ENCODE measurements at regions not wholly inside any gene's neighbourhood (a gene's known extent, or its start where the extent isn't known, plus 50 kb on each side); places are given as distances from the start of the nearest gene placed in this dataset.
"Not testable (repeated sequence)": the region's sequence is repeated elsewhere in the genome, so short reads cannot be mapped to it uniquely, and the experiment has no call there.

DNA sequence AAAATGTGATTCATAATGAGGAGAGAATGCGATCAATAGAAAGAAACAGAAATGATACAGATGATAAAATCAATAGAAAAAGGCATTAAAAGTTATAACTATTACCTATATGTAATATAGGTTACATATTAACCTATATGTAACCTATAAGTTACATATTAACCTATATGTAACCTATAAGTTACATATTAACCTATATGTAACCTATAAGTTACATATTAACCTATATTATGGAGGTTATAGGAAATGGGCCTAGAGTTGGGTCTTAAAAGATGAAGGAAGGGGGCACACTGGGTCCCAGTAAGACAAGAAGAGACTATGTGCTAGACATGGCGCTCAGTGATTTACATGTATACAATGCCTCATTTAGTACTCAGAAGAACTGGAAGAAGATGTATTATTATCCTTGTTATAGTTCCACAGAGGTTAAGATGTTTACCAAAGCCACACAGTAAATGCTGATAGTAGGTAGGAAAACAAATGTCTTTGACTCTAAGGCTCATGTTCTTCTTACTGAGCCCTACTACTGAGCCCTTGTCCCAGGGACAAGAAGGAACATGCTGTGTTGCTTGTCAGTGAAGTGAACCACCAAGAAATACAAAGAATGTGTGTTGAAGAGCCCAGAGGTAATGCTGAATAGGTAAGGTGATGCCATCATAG lies 444.6 kb upstream of the PLXNA2 start:
- DNase-seq = no peak
- Mint-ChIP-seq H3K27ac (no peak overlapping the region), H3K27me3 (peaks cover 7 to 40% (median 19%) of the 10 kb centered on the region in 5 donors), H3K9me3 (peaks cover 0 to 8% (median 0%) of the 10 kb centered on the region in 9 donors), H3K4me1 (no peaks in the 10 kb centered on the region), H3K36me3 (no peaks in the 10 kb centered on the region), H3K4me3 (no peak overlapping the region)
- no peak for ATAC-seq
- POLR2A ChIA-PET = no interaction called here

DNA sequence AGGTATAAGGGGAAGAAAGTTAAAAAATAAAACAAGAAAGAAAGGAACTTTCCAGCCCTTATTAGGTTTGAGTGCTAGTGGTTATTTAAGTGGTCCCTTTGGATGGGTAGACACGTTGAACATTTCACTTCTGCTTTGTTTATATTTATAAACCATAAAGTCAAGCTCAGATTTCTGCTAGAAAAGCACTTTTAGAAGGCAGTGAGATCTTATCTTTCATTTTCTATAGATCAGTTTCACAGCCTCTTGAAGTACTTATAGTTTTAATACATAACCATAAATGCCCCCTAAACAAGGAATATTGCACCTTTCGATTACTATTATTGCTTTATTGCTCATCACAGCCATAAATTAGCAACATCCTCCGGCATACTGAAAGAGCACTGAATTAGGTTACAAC lies 446.8 kb upstream of the PLXNA2 start:
- Mint-ChIP-seq H3K27me3 (peaks cover 4 to 32% (median 14%) of the 10 kb centered on the region in 5 donors), H3K36me3 (no peaks in the 10 kb centered on the region), H3K9me3 (peaks cover 0 to 4% (median 0%) of the 10 kb centered on the region in 9 donors), H3K4me1 (no peaks in the 10 kb centered on the region), H3K27ac (no peak overlapping the region), H3K4me3 (no peak overlapping the region)
- DNase-seq (no peak), ATAC-seq (no peak)
- POLR2A ChIA-PET = no interaction called here

DNA sequence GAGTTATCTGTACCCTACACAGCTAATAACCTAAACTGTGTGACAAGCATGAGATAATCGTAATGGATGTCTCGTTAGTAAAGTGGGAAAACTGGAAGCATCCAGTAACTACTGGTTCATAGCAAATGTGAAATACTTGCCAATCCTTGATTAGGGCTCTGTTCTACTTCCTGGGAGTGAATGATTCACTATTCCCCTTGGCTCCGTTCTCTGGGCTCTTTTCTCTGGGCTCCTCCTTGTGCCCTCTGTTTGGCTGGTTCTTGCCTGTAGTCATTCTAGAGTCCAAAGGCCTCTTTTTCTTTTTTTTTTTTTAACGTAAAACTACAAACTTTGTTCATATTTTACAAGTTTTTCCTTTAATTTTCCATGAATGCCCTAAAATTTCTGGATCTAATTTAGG lies 465.8 kb upstream of the PLXNA2 start:
- DNase-seq (no peak), ATAC-seq (no peak)
- POLR2A ChIA-PET = no interaction called here
- no peaks in the 10 kb centered on the region for H3K36me3 Mint-ChIP-seq
- H3K27ac Mint-ChIP-seq = no peak overlapping the region
- no peaks in the 10 kb centered on the region for H3K27me3 Mint-ChIP-seq
- H3K9me3 Mint-ChIP-seq = peaks cover 0 to 8% (median 2%) of the 10 kb centered on the region in 9 donors
- no peak overlapping the region for H3K4me3 Mint-ChIP-seq
- H3K4me1 Mint-ChIP-seq = no peaks in the 10 kb centered on the region

GRCh38 chr1:208714323-208714722 lies 470.1 kb upstream of the PLXNA2 start:
- Mint-ChIP-seq H3K27me3 (peaks cover 0 to 14% (median 2%) of the 10 kb centered on the region in 5 donors), H3K9me3 (peaks cover 0 to 7% (median 4%) of the 10 kb centered on the region in 9 donors), H3K27ac (no peak overlapping the region), H3K4me3 (no peak overlapping the region), H3K36me3 (no peaks in the 10 kb centered on the region), H3K4me1 (no peaks in the 10 kb centered on the region)
- ATAC-seq = no peak
- DNase-seq = no peak
- POLR2A ChIA-PET = interaction anchor here (0.7 kb wide), 1 partner anchor 9 kb away, joined by 5 read pairs; no protein-coding TSS in a partner anchor

GRCh38 chr1:208717525-208717924 lies 473.3 kb upstream of the PLXNA2 start:
- Mint-ChIP-seq H3K36me3 (peaks cover 0 to 16% (median 0%) of the 10 kb centered on the region in 3 donors), H3K4me3 (no peak overlapping the region), H3K9me3 (peaks cover 12 to 29% (median 20%) of the 10 kb centered on the region in 9 donors), H3K27me3 (peaks cover 2 to 16% (median 2%) of the 10 kb centered on the region in 5 donors), H3K4me1 (no peaks in the 10 kb centered on the region), H3K27ac (no peak overlapping the region)
- DNase-seq = no peak
- POLR2A ChIA-PET = no interaction called here
- ATAC-seq = no peak

- ATAC-seq = no peak
- H3K27ac Mint-ChIP-seq = no peak overlapping the region
These were observed 478.4 kb upstream of the PLXNA2 start for GRCh38 chr1:208722592-208722991.

GRCh38 chr1:208724079-208724478 lies 479.9 kb upstream of the PLXNA2 start:
- no peak overlapping the region for H3K27ac Mint-ChIP-seq
- no peak overlapping the region for H3K4me3 Mint-ChIP-seq
- H3K4me1 Mint-ChIP-seq = peaks cover 0 to 3% (median 0%) of the 10 kb centered on the region in 4 donors
- peaks cover under 1 to 5% (median 2%) of the 10 kb centered on the region in 5 donors for H3K27me3 Mint-ChIP-seq
- POLR2A ChIA-PET = no interaction called here
- DNase-seq (no peak), ATAC-seq (no peak)
- peaks cover 11 to 43% (median 26%) of the 10 kb centered on the region in 9 donors for H3K9me3 Mint-ChIP-seq
- peaks cover 0 to 24% (median 2%) of the 10 kb centered on the region in 3 donors for H3K36me3 Mint-ChIP-seq

More at GRCh38 chr1:208722592-208722991, 478.4 kb upstream of the PLXNA2 start:
- no peak for DNase-seq
- H3K27me3 Mint-ChIP-seq = peaks cover 2 to 16% (median 2%) of the 10 kb centered on the region in 5 donors
- peaks cover 0 to 24% (median 2%) of the 10 kb centered on the region in 3 donors for H3K36me3 Mint-ChIP-seq
- no peak overlapping the region for H3K4me3 Mint-ChIP-seq
- POLR2A ChIA-PET = no interaction called here
- peaks cover 0 to 3% (median 0%) of the 10 kb centered on the region in 4 donors for H3K4me1 Mint-ChIP-seq
- peaks cover 13 to 46% (median 29%) of the 10 kb centered on the region in 9 donors for H3K9me3 Mint-ChIP-seq

GRCh38 chr1:208728815-208729214 lies 484.6 kb upstream of the PLXNA2 start:
- Mint-ChIP-seq H3K4me3 (no peak overlapping the region), H3K27me3 (peaks cover 0 to 7% (median 2%) of the 10 kb centered on the region in 5 donors), H3K9me3 (peaks cover 0 to 5% (median 0%) of the 10 kb centered on the region in 9 donors), H3K4me1 (peaks cover 3 to 18% (median 6%) of the 10 kb centered on the region in 4 donors), H3K36me3 (no peaks in the 10 kb centered on the region), H3K27ac (no peak overlapping the region)
- no peak for ATAC-seq
- POLR2A ChIA-PET = no interaction called here
- DNase-seq = no peak

GRCh38 chr1:208731981-208732821 lies 488.0 kb upstream of the PLXNA2 start:
- ATAC-seq (no peak), DNase-seq (no peak)
- peaks cover 0 to 13% (median 4%) of the 10 kb centered on the region in 5 donors for H3K27me3 Mint-ChIP-seq
- H3K9me3 Mint-ChIP-seq = peaks cover 0 to 14% (median 0%) of the 10 kb centered on the region in 9 donors
- H3K4me3 Mint-ChIP-seq = peak overlapping the region in 7 of 10 donors; percentile 0 to 44 (median 9)
- no peaks in the 10 kb centered on the region for H3K36me3 Mint-ChIP-seq
- POLR2A ChIA-PET = no interaction called here
- no peak overlapping the region for H3K27ac Mint-ChIP-seq
- H3K4me1 Mint-ChIP-seq = peaks cover 3 to 15% (median 6%) of the 10 kb centered on the region in 4 donors

- H3K9me3 Mint-ChIP-seq = peaks cover 0 to 14% (median 3%) of the 10 kb centered on the region in 9 donors
- POLR2A ChIA-PET = no interaction called here
These were observed 493.0 kb upstream of the PLXNA2 start for GRCh38 chr1:208737161-208737560.

DNA sequence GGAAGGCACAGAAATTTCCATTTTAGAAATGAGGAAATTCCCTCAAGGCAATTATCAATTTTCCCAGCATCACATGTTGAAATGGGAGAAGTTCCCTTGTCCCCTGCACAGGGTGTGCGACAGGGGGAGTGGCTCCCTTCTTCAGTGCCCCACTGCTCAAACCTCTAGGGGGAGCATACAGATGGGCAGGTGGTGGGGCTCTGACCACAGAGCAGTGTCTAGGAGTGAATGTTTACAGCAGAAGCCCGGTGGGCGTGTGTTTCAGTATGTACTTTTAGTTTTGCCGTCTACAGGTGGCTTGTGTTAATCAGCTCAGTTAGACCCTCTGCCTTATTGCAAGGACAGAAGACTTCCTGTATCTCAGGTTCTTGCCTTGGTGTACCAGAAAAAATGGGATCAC lies 493.7 kb upstream of the PLXNA2 start:
- H3K27ac Mint-ChIP-seq = no peak overlapping the region
- H3K4me1 Mint-ChIP-seq = peaks cover 0 to 5% (median 0%) of the 10 kb centered on the region in 4 donors

More at GRCh38 chr1:208737161-208737560, 493.0 kb upstream of the PLXNA2 start:
- no peak overlapping the region for H3K4me3 Mint-ChIP-seq
- ATAC-seq (no peak), DNase-seq (no peak)
- peaks cover 0 to 9% (median 4%) of the 10 kb centered on the region in 5 donors for H3K27me3 Mint-ChIP-seq
- no peak overlapping the region for H3K27ac Mint-ChIP-seq
- no peaks in the 10 kb centered on the region for H3K36me3 Mint-ChIP-seq
- H3K4me1 Mint-ChIP-seq = peaks cover 3 to 11% (median 5%) of the 10 kb centered on the region in 4 donors

GRCh38 chr1:208739636-208740035 lies 495.5 kb upstream of the PLXNA2 start:
- H3K36me3 Mint-ChIP-seq, H3K27me3 Mint-ChIP-seq, POLR2A ChIA-PET, H3K4me3 Mint-ChIP-seq, DNase-seq, H3K27ac Mint-ChIP-seq, H3K4me1 Mint-ChIP-seq, ATAC-seq: not testable (repeated sequence)
- peaks cover 0 to 14% (median 3%) of the 10 kb centered on the region in 9 donors for H3K9me3 Mint-ChIP-seq

More for the DNA sequence above, 493.7 kb upstream of the PLXNA2 start:
- Mint-ChIP-seq H3K9me3 (peaks cover 0 to 14% (median 3%) of the 10 kb centered on the region in 9 donors), H3K4me3 (no peak overlapping the region), H3K36me3 (no peaks in the 10 kb centered on the region), H3K27me3 (peaks cover 0 to 7% (median 2%) of the 10 kb centered on the region in 5 donors)
- DNase-seq (no peak), ATAC-seq (no peak)
- POLR2A ChIA-PET = no interaction called here

DNA sequence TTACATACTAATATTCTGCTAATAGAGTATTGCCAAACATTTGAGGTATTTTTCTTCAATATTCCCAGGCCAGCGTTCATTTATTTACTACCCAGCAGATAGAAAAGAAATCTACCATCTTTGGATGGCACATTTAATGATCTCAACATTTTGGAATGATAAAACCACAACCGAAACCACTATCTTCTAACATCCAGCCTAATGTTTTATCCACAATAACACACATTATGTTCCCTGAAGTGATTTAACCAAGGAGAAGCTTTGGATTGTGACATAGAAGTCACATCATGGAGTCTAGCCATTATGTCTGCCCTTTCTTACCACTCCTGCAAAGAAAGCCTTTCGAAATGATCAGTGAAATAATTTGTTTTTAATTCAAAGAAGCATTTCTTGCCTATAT lies 497.1 kb upstream of the PLXNA2 start:
- no peaks in the 10 kb centered on the region for H3K36me3 Mint-ChIP-seq
- ATAC-seq (no peak), DNase-seq (no peak)
- peaks cover 0 to 4% (median 0%) of the 10 kb centered on the region in 5 donors for H3K27me3 Mint-ChIP-seq
- POLR2A ChIA-PET = no interaction called here
- no peak overlapping the region for H3K4me3 Mint-ChIP-seq
- no peak overlapping the region for H3K27ac Mint-ChIP-seq
- peaks cover 0 to 13% (median 5%) of the 10 kb centered on the region in 9 donors for H3K9me3 Mint-ChIP-seq
- H3K4me1 Mint-ChIP-seq = no peaks in the 10 kb centered on the region

All from naive thymus-derived CD8-positive, alpha-beta T cell (primary cell).